Spleen (tissue), 11 donors: ENCODE measurements at regions not wholly inside any gene's neighbourhood (a gene's known extent, or its start where the extent isn't known, plus 50 kb on each side); places are given as distances from the start of the nearest gene placed in this dataset.

Source experiments
- DNase-seq: peaks from one replicate; pipeline ENCODE4 v3.0.0-alpha.2; 2020
- H3K27ac ChIP-seq, 8 donors: fragments of 200-600 bp; sonication (generic) in 7 of 8; 1 replicate in 4 of 8; 2 replicates in 4 of 8; pipeline versions ENCODE4 v1.5.0 to v1.8.0; 2016 to 2021; ENCODE audit warnings: inconsistent platforms in 4 of 8, mild to moderate bottlenecking in 4 of 8, moderate library complexity in 1 of 8
- H3K27me3 ChIP-seq, 7 donors: fragments of 200-600 bp; sonication (generic) in 6 of 7; replicated peaks in 1 of 7; 1 replicate in 4 of 7; 2 replicates in 3 of 7; pipeline versions ENCODE4 v1.5.0 to v1.8.0; 2016 to 2021; ENCODE audit warnings: inconsistent platforms in 3 of 7, mild to moderate bottlenecking in 1 of 7
- H3K36me3 ChIP-seq, 6 donors: fragments of 200-600 bp; sonication (generic) in 5 of 6; 1 replicate in 4 of 6; 2 replicates in 2 of 6; pipeline versions ENCODE4 v1.5.0 to v1.8.0; 2016 to 2021; ENCODE audit warnings: inconsistent platforms in 2 of 6
- H3K4me1 ChIP-seq, 6 donors: fragments of 200-600 bp; sonication (generic) in 5 of 6; 1 replicate in 3 of 6; 2 replicates in 3 of 6; pipeline versions ENCODE4 v1.5.0 to v1.8.0; 2016 to 2021; ENCODE audit warnings: inconsistent platforms in 3 of 6
- H3K4me3 ChIP-seq, 8 donors: fragments of 200-600 bp; sonication (generic) in 7 of 8; 1 replicate in 4 of 8; 2 replicates in 4 of 8; pipeline versions ENCODE4 v1.5.0 to v1.8.0; 2016 to 2021; ENCODE audit warnings: inconsistent platforms in 4 of 8, mild to moderate bottlenecking in 4 of 8, moderate library complexity in 2 of 8
- H3K9me3 ChIP-seq, 8 donors: fragments of 200-600 bp; sonication (generic) in 7 of 8; 1 replicate in 4 of 8; 2 replicates in 4 of 8; pipeline versions ENCODE4 v1.5.0 to v1.8.0; 2016 to 2021; ENCODE audit warnings: inconsistent platforms in 4 of 8
- POLR2A ChIP-seq, 3 donors: fragments of 450-650 bp; IDR thresholded peaks; one replicate each; pipeline ENCODE4 v1.5.1; 2017; ENCODE audit warnings: antibody characterized with exemption in 3 of 3, mild to moderate bottlenecking in 1 of 3
- POLR2AphosphoS5 ChIP-seq, 3 donors: sonication (generic); formaldehyde crosslinking; IDR thresholded peaks; one replicate each; pipeline ENCODE4 v1.5.1; 2017; ENCODE audit warnings: antibody characterized with exemption in 3 of 3
- WGBS, 5 donors: extraction: QIAGEN DNeasy Blood & Tissue Kit in 3 of 5; methylation state at CpG; one replicate each; pipeline versions ENCODE4 v1.1.5 to v1.1.7; 2013 to 2018; 5-methylcytosine and 5-hydroxymethylcytosine counted together
- intact Hi-C: fragments of 100-400 bp; cut with DNase I; formaldehyde crosslinking; loops from one replicate; pipeline ENCODE4 v1.15.0; 2023; ENCODE audit warnings: low total_unique reads
- TF ChIP-seq, protein P1 (sequence below), 11 experiments: fragments of 200-600 bp in 7 of 11; fragments of 450-650 bp in 4 of 11; sonication (generic) in 4 of 11; IDR thresholded peaks in 8 of 11; conservative IDR thresholded peaks in 3 of 11; 1 replicate in 7 of 11; 2 replicates in 4 of 11; pipeline versions ENCODE4 v1.4.0 to v1.8.0; 2016 to 2021; ENCODE audit warnings: antibody characterized with exemption in 11 of 11, inconsistent platforms in 4 of 11, mild to moderate bottlenecking in 1 of 11
- donor health status: healthy with polysubstance abuse.
- donor health status: DM: no; HTN: no; CAD: no; lungs with moderate emphysema.
- donor health status: DM: no; HTN: no; CAD: no.
- donor health status: Bipolar disorder and iron deficiency.
- donor health status: healthy.
- donor health status: DM: no; HTN: no; CAD: no.
- donor health status: DM: yes; HTN: yes; CAD: no.

GRCh38 chr3:150131663-150132062, 161.0 kb upstream of the PFN2 start:
- no peaks in the 10 kb centered on the region for H3K9me3 ChIP-seq
- no peak for TF ChIP-seq POLR2AphosphoS5 (IDR thresholded peaks at IDR 0.05)
- no peak for TF ChIP-seq POLR2A (IDR thresholded peaks at IDR 0.05)
- TF ChIP-seq, protein P1, sequence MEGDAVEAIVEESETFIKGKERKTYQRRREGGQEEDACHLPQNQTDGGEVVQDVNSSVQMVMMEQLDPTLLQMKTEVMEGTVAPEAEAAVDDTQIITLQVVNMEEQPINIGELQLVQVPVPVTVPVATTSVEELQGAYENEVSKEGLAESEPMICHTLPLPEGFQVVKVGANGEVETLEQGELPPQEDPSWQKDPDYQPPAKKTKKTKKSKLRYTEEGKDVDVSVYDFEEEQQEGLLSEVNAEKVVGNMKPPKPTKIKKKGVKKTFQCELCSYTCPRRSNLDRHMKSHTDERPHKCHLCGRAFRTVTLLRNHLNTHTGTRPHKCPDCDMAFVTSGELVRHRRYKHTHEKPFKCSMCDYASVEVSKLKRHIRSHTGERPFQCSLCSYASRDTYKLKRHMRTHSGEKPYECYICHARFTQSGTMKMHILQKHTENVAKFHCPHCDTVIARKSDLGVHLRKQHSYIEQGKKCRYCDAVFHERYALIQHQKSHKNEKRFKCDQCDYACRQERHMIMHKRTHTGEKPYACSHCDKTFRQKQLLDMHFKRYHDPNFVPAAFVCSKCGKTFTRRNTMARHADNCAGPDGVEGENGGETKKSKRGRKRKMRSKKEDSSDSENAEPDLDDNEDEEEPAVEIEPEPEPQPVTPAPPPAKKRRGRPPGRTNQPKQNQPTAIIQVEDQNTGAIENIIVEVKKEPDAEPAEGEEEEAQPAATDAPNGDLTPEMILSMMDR (IDR thresholded peaks at IDR 0.05 in 8 of 11, conservative IDR thresholded peaks at IDR 0.05 in 3 of 11), result no peak
- intact Hi-C loops, result no loop called here
- H3K27ac ChIP-seq, result no peak overlapping the region
- no peak for DNase-seq
- WGBS, 5 donors, result 86 to 95% (median 92%) methylated on average over 3 of the region's 3 CpGs
- H3K36me3 ChIP-seq, result no peaks in the 10 kb centered on the region
- peaks cover 0 to 6% (median 0%) of the 10 kb centered on the region in 7 donors for H3K27me3 ChIP-seq
- no peak overlapping the region for H3K4me3 ChIP-seq
- H3K4me1 ChIP-seq, result no peaks in the 10 kb centered on the region

- no peak for DNase-seq
- H3K9me3 ChIP-seq, result no peaks in the 10 kb centered on the region
- H3K4me3 ChIP-seq, result no peak overlapping the region
- no peak overlapping the region for H3K27ac ChIP-seq
- 73 to 91% (median 85%) methylated on average over 4 to 5 of the region's 5 CpGs for WGBS, 5 donors
- no peaks in the 10 kb centered on the region for H3K4me1 ChIP-seq
- H3K27me3 ChIP-seq, result peaks cover 0 to 11% (median 0%) of the 10 kb centered on the region in 7 donors
- H3K36me3 ChIP-seq, result no peaks in the 10 kb centered on the region
- intact Hi-C loops, result no loop called here
- TF ChIP-seq, protein P1 (IDR thresholded peaks at IDR 0.05 in 8 of 11, conservative IDR thresholded peaks at IDR 0.05 in 3 of 11), result no peak
- TF ChIP-seq POLR2AphosphoS5 (IDR thresholded peaks at IDR 0.05) (no peak), POLR2A (IDR thresholded peaks at IDR 0.05) (no peak)
Measured at GRCh38 chr3:150130404-150131100, 159.9 kb upstream of the PFN2 start.

- no peak for DNase-seq
- Histone ChIP-seq H3K27me3 (peaks cover 0 to 11% (median 0%) of the 10 kb centered on the region in 7 donors), H3K9me3 (no peaks in the 10 kb centered on the region), H3K27ac (no peak overlapping the region), H3K4me1 (no peaks in the 10 kb centered on the region), H3K4me3 (no peak overlapping the region), H3K36me3 (no peaks in the 10 kb centered on the region)
- intact Hi-C loops, result no loop called here
- 66 to 89% (median 77%) methylated on average over 4 of the region's 4 CpGs for WGBS, 5 donors
- no peak for TF ChIP-seq POLR2A (IDR thresholded peaks at IDR 0.05)
- TF ChIP-seq, protein P1 (IDR thresholded peaks at IDR 0.05 in 8 of 11, conservative IDR thresholded peaks at IDR 0.05 in 3 of 11), result no peak
- TF ChIP-seq POLR2AphosphoS5 (IDR thresholded peaks at IDR 0.05), result no peak
Measured at GRCh38 chr3:150129166-150129565, 158.5 kb upstream of the PFN2 start.

- DNase-seq, result no peak
- 50 to 75% (median 57%) methylated on average over 3 of the region's 3 CpGs for WGBS, 5 donors
- no peak overlapping the region for H3K27ac ChIP-seq
- H3K4me1 ChIP-seq, result no peaks in the 10 kb centered on the region
- no peaks in the 10 kb centered on the region for H3K36me3 ChIP-seq
- no peaks in the 10 kb centered on the region for H3K9me3 ChIP-seq
- H3K27me3 ChIP-seq, result peaks cover 0 to 11% (median 0%) of the 10 kb centered on the region in 7 donors
- H3K4me3 ChIP-seq, result no peak overlapping the region
- TF ChIP-seq, protein P1 (IDR thresholded peaks at IDR 0.05 in 8 of 11, conservative IDR thresholded peaks at IDR 0.05 in 3 of 11), result no peak
- no peak for TF ChIP-seq POLR2A (IDR thresholded peaks at IDR 0.05)
- no peak for TF ChIP-seq POLR2AphosphoS5 (IDR thresholded peaks at IDR 0.05)
- intact Hi-C loops, result no loop called here
Measured at GRCh38 chr3:150128126-150128525, 157.4 kb upstream of the PFN2 start.
